HUES48 (cell line): ENCODE measurements at regions not wholly inside any gene's neighbourhood (a gene's known extent, or its start where the extent isn't known, plus 50 kb on each side); places are given as distances from the start of the nearest gene placed in this dataset.
"Not testable (repeated sequence)": the region's sequence is repeated elsewhere in the genome, so short reads cannot be mapped to it uniquely, and the experiment has no call there.

Experiments used
- H3K27ac ChIP-seq: one replicate; pipeline ENCODE4 v1.7.0; 2013; ENCODE audit warnings: low read depth, low read length, inconsistent platforms
- H3K27me3 ChIP-seq: 2 replicates; pipeline ENCODE4 v1.6.1; 2013; ENCODE audit warnings: mild to moderate bottlenecking, low read length; ENCODE audit not compliant: control insufficient read depth, insufficient read depth
- H3K36me3 ChIP-seq: 2 replicates; pipeline ENCODE4 v1.6.1; 2013; ENCODE audit warnings: low read length; ENCODE audit not compliant: control insufficient read depth, insufficient read depth
- H3K4me1 ChIP-seq: 2 replicates; pipeline ENCODE4 v1.6.1; 2013; ENCODE audit warnings: mild to moderate bottlenecking, low read length; ENCODE audit not compliant: control insufficient read depth, insufficient read depth
- H3K4me3 ChIP-seq: 2 replicates; pipeline ENCODE4 v1.5.1; 2013; ENCODE audit warnings: mild to moderate bottlenecking, low read depth, low read length
- H3K9ac ChIP-seq: 2 replicates; pipeline ENCODE4 v1.6.1; 2013; ENCODE audit warnings: mild to moderate bottlenecking, low read depth, low read length, moderate library complexity
- H3K9me3 ChIP-seq: 2 replicates; pipeline ENCODE4 v1.6.1; 2013; ENCODE audit warnings: low read length; ENCODE audit not compliant: control insufficient read depth, insufficient read depth

DNA sequence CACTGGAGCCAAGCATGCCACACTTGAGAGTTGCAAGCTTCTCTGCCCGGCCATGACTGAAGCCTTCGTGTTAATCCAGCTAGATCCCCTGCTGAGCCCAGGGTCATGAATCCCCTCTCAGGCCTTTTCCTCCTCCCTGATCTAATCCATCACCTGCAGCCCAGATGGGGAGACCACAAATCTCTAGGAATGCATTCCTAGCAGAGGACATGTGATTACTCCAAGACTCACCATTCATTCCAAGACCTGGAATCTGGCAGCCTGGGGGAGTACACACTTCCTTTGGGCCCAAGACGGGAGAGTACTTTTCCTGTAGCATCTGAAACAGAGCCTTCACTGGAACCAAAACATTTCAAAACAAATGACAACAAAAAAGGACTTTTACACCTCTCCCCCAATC lies 269.3 kb upstream of the NFIA start:
- Histone ChIP-seq H3K36me3 (no peaks in the 10 kb centered on the region), H3K4me1 (no peaks in the 10 kb centered on the region), H3K27me3 (no peaks in the 10 kb centered on the region), H3K9me3 (no peaks in the 10 kb centered on the region; the same call in 1 of the 2 replicates), H3K9ac (no peak overlapping the region), H3K4me3 (no peak overlapping the region), H3K27ac (no peak overlapping the region)

DNA sequence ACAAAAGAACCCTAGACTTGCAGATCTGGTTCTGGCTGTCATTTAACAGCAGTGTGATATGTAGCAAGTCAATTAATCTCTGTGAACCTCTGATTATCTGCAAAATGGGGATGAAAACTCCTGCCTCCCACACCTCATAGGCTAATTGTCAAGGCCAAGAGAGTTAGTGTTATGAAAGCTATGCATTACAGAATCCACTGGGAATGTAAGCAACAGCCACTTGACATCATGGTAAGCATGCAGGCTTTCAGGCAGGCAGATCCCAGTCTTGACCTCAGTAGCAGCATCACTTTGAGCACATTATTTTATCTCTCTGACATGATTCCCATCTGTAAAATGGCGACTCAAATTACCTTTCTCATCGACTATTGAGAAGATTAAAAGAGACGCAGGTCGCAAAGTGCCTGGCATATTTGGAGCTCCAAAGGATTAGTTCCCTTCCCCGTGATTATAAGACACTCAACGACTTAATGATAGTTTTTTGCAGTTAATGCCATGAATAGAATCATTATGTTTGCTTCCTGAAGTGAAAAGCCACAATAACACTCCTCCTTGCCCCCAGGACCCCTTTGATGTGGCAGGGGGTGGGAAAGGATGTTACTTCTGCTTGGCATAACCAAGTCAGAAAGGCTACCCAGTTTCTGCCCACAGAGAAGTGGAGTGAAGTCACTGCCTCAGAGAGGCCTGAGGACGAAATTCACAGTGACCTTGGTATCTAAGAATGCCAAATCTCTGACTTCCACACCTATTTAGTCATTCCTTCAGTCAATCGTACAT lies 273.0 kb upstream of the NFIA start:
- H3K27me3 ChIP-seq = no peaks in the 10 kb centered on the region
- H3K4me1 ChIP-seq = no peaks in the 10 kb centered on the region
- no peak overlapping the region for H3K9ac ChIP-seq
- H3K36me3 ChIP-seq = no peaks in the 10 kb centered on the region
- H3K4me3 ChIP-seq = no peak overlapping the region
- H3K27ac ChIP-seq = no peak overlapping the region
- no peaks in the 10 kb centered on the region; the same call in 1 of the 2 replicates for H3K9me3 ChIP-seq

DNA sequence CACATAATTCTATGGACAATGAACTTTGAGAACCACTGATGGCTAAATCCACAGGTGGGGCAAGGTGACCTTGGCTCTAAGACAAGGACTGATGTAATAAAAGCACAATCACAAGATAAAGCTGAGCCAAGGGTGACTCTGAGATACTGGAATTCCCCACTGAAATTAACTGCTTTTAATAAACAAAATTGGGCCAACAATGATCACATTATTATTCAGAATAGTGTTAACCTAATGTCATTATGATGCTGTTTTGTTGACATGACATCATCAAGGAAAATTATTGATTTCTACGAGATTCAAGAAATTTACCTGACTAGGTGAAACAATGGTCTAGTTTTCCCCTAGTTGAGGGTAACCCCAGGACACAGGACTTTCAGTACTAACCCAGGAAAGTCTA lies 273.7 kb upstream of the NFIA start:
- no peak overlapping the region for H3K4me3 ChIP-seq
- H3K27me3 ChIP-seq = no peaks in the 10 kb centered on the region
- no peaks in the 10 kb centered on the region for H3K36me3 ChIP-seq
- no peak overlapping the region for H3K9ac ChIP-seq
- H3K27ac ChIP-seq = no peak overlapping the region
- no peaks in the 10 kb centered on the region; the same call in 1 of the 2 replicates for H3K9me3 ChIP-seq
- H3K4me1 ChIP-seq = no peaks in the 10 kb centered on the region

DNA sequence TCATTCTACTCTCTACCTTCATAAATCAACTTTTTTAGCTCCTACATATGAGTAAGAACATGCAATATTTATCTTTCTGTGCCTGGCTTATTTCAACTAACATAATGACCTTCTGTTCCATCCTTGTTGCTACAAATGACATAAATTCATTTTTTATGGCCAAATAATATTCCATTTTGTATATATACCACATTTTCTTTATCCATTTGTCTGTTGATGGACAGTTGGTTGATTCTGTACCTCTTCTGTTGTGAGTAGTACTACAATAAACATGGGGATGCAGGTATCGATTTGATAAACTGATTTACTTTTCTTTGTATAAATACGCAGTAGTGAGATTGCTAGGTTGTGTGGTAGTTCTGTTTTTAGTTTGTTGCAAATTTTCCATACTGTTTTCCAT lies 279.5 kb upstream of the NFIA start:
- Histone ChIP-seq H3K27me3 (no peaks in the 10 kb centered on the region), H3K4me1 (no peaks in the 10 kb centered on the region), H3K27ac (no peak overlapping the region), H3K9ac (no peak overlapping the region), H3K36me3 (no peaks in the 10 kb centered on the region), H3K4me3 (no peak overlapping the region), H3K9me3 (peaks cover 3% of the 10 kb centered on the region; the same call in 1 of the 2 replicates)

- no peak overlapping the region for H3K9ac ChIP-seq
- H3K27ac ChIP-seq = no peak overlapping the region
- H3K27me3 ChIP-seq = no peaks in the 10 kb centered on the region
- H3K4me1 ChIP-seq = no peaks in the 10 kb centered on the region
- H3K9me3 ChIP-seq = no peaks in the 10 kb centered on the region
- no peak overlapping the region for H3K4me3 ChIP-seq
- no peaks in the 10 kb centered on the region for H3K36me3 ChIP-seq
Observed at GRCh38 chr1:60797351-60797750, 285.0 kb upstream of the NFIA start.

GRCh38 chr1:60791226-60791625 lies 291.1 kb upstream of the NFIA start:
- Histone ChIP-seq H3K4me3 (no peak overlapping the region), H3K36me3 (no peaks in the 10 kb centered on the region), H3K9me3 (no peaks in the 10 kb centered on the region), H3K27ac (no peak overlapping the region), H3K4me1 (no peaks in the 10 kb centered on the region), H3K27me3 (no peaks in the 10 kb centered on the region), H3K9ac (no peak overlapping the region)

GRCh38 chr1:60773099-60773498 lies 309.3 kb upstream of the NFIA start:
- not testable (repeated sequence) for H3K9ac ChIP-seq, H3K27me3 ChIP-seq, H3K9me3 ChIP-seq, H3K36me3 ChIP-seq, H3K4me1 ChIP-seq, H3K4me3 ChIP-seq, H3K27ac ChIP-seq

- Histone ChIP-seq H3K27me3 (no peaks in the 10 kb centered on the region), H3K4me3 (no peak overlapping the region), H3K4me1 (no peaks in the 10 kb centered on the region), H3K36me3 (no peaks in the 10 kb centered on the region), H3K27ac (no peak overlapping the region), H3K9me3 (peaks cover 3% of the 10 kb centered on the region), H3K9ac (no peak overlapping the region)
Observed at GRCh38 chr1:60769082-60769481, 313.3 kb upstream of the NFIA start.

DNA sequence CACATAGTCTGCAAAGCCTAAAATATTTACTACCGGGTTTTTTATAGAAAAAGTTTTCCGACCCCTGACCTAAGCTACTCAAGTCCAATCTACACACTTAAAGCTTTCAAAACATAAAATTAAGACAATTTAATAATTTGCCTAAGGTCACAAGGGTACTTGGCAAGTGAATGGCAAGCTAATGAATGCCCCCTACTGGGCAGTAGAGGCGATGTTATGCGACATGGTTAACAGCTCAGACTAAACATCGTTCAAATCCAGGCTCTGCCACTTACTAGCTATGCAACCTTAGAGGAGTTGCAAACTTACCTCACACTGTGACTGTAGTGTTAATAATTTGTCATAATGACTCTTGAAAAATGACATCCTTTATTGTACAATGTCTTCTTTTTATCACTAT lies 317.2 kb upstream of the NFIA start:
- H3K4me3 ChIP-seq = no peak overlapping the region
- peaks cover under 1% of the 10 kb centered on the region; the same call in 1 of the 2 replicates for H3K9me3 ChIP-seq
- H3K27ac ChIP-seq = no peak overlapping the region
- no peaks in the 10 kb centered on the region for H3K4me1 ChIP-seq
- no peak overlapping the region for H3K9ac ChIP-seq
- H3K36me3 ChIP-seq = no peaks in the 10 kb centered on the region
- H3K27me3 ChIP-seq = no peaks in the 10 kb centered on the region

GRCh38 chr1:60764489-60764888 lies 317.9 kb upstream of the NFIA start:
- Histone ChIP-seq H3K4me1 (no peaks in the 10 kb centered on the region), H3K9me3 (no peaks in the 10 kb centered on the region), H3K4me3 (no peak overlapping the region), H3K27ac (no peak overlapping the region), H3K9ac (no peak overlapping the region), H3K27me3 (no peaks in the 10 kb centered on the region), H3K36me3 (no peaks in the 10 kb centered on the region)

GRCh38 chr1:60763741-60764140 lies 318.6 kb upstream of the NFIA start:
- Histone ChIP-seq H3K9ac (no peak overlapping the region), H3K27me3 (no peaks in the 10 kb centered on the region), H3K36me3 (no peaks in the 10 kb centered on the region), H3K4me1 (no peaks in the 10 kb centered on the region), H3K4me3 (no peak overlapping the region), H3K9me3 (no peaks in the 10 kb centered on the region), H3K27ac (no peak overlapping the region)
